ENCODE measurements at regions not wholly inside any gene's neighbourhood (a gene's known extent, or its start where the extent isn't known, plus 50 kb on each side); places are given as distances from the start of the nearest gene placed in this dataset.

- TF ChIP-seq CTCF (IDR thresholded peaks at IDR 0.05; ENCODE audit: low read length): no peak
- no peak for TF ChIP-seq EZH2 (IDR thresholded peaks at IDR 0.05; ENCODE audit: borderline replicate concordance, low read length)
Observed at GRCh38 chr3:55341502-55342031, 145.5 kb downstream of the WNT5A start.

Data from OCI-LY1 (cell line).